Endodermal cell (in vitro differentiated cells): ENCODE measurements at regions not wholly inside any gene's neighbourhood (a gene's known extent, or its start where the extent isn't known, plus 50 kb on each side); places are given as distances from the start of the nearest gene placed in this dataset.

Experiments used
- DNase-seq: peaks from one replicate; pipeline ENCODE4 v3.0.0-alpha.2; 2017
- H3K27ac ChIP-seq: 2 replicates; pipeline ENCODE4 v1.5.1; 2013; ENCODE audit warnings: mild to moderate bottlenecking, low read depth, low read length, moderate library complexity
- H3K27me3 ChIP-seq: 2 replicates; pipeline ENCODE4 v1.6.1; 2013; ENCODE audit warnings: mild to moderate bottlenecking, low read length, moderate library complexity; ENCODE audit not compliant: insufficient read depth, control insufficient read depth, poor library complexity, severe bottlenecking
- H3K36me3 ChIP-seq: 2 replicates; pipeline ENCODE4 v1.7.0; 2013; ENCODE audit warnings: mild to moderate bottlenecking, low read length, moderate library complexity; ENCODE audit not compliant: control insufficient read depth, insufficient read depth
- H3K4me1 ChIP-seq: one replicate; pipeline ENCODE4 v1.7.0; 2013; ENCODE audit warnings: low read length; ENCODE audit not compliant: control insufficient read depth, insufficient read depth
- H3K4me3 ChIP-seq: 2 replicates; pipeline ENCODE4 v1.5.1; 2013; ENCODE audit warnings: mild to moderate bottlenecking, low read length, moderate library complexity
- H3K9ac ChIP-seq: 2 replicates; pipeline ENCODE4 v1.6.1; 2013; ENCODE audit warnings: mild to moderate bottlenecking, low read length, moderate library complexity; ENCODE audit not compliant: poor library complexity, severe bottlenecking; ENCODE audit errors: extremely low read depth
- H3K9me3 ChIP-seq: 2 replicates; pipeline ENCODE4 v1.6.1; 2013; ENCODE audit warnings: mild to moderate bottlenecking, low read length, moderate library complexity; ENCODE audit not compliant: control insufficient read depth
- H3K27ac Mint-ChIP-seq: 2 replicates; pipeline ENCODE4 v1.8.0; 2020; ENCODE audit warnings: mixed read lengths
- H3K27me3 Mint-ChIP-seq: 2 replicates; pipeline ENCODE4 v1.8.0; 2021; ENCODE audit warnings: mild to moderate bottlenecking, mixed read lengths; ENCODE audit not compliant: insufficient read depth
- H3K36me3 Mint-ChIP-seq: 2 replicates; pipeline ENCODE4 v1.8.0; 2020; ENCODE audit warnings: low read depth, mixed read lengths
- H3K4me1 Mint-ChIP-seq: 2 replicates; pipeline ENCODE4 v1.8.0; 2020; ENCODE audit warnings: mixed read lengths
- H3K4me3 Mint-ChIP-seq: 2 replicates; pipeline ENCODE4 v1.8.0; 2020; ENCODE audit warnings: mild to moderate bottlenecking, moderate library complexity, mixed read lengths
- H3K9me3 Mint-ChIP-seq: 2 replicates; pipeline ENCODE4 v1.8.0; 2020; ENCODE audit warnings: mild to moderate bottlenecking, mixed read lengths
- whole genome bisulfite sequencing, 2 experiments: methylation state at CpG; one replicate each; pipeline versions ENCODE4 v1.1.5 to v1.1.7; 2013; ENCODE audit warnings: missing lambda C conversion rate in 2 of 2, mixed read lengths in 1 of 2; ENCODE audit not compliant: insufficient coverage in 1 of 2, insufficient read length in 1 of 2; 5-methylcytosine and 5-hydroxymethylcytosine counted together
- TF ChIP-seq, protein P1 (sequence below): fragments of 200-600 bp; sonication (generic); conservative IDR thresholded peaks from 2 replicates; pipeline ENCODE4 v1.5.0; 2021; ENCODE audit warnings: antibody characterized with exemption, mild to moderate bottlenecking

DNA sequence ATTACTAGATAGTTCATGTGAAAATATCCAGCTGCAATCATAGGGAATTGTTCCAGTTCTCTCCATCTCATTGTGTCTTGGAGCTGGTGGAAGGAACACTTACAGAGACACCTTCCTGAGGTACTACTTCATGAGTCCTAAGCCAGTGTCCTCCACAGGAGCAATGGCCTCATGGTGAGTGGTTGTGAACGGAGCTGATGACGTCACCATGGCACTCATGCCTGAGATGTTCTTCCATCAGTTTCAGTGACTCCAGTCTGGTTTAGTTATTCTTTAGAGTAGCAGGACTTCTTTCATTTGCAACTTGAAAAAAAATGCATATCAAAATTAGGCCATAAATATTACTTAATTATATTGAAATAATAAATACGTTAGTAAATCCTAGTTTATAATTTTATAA is 418.6 kb downstream of the ZNF521 start:
- H3K4me3 Mint-ChIP-seq = no peak overlapping the region
- Histone ChIP-seq H3K9ac (no peak overlapping the region), H3K9me3 (no peaks in the 10 kb centered on the region), H3K36me3 (no peaks in the 10 kb centered on the region), H3K4me3 (no peak overlapping the region), H3K27me3 (no peaks in the 10 kb centered on the region), H3K4me1 (peaks cover 8% of the 10 kb centered on the region), H3K27ac (no peak overlapping the region)
- H3K9me3 Mint-ChIP-seq = no peaks in the 10 kb centered on the region
- peaks cover 5% of the 10 kb centered on the region for H3K27me3 Mint-ChIP-seq
- no peak for DNase-seq
- no peak overlapping the region for H3K27ac Mint-ChIP-seq
- WGBS, 2 experiments = 94% methylated on average over 2 of the region's 3 CpGs; no CpG with 5 or more reads in 1 of the 2 experiments
- H3K4me1 Mint-ChIP-seq = peaks cover 28% of the 10 kb centered on the region
- H3K36me3 Mint-ChIP-seq = no peaks in the 10 kb centered on the region
- TF ChIP-seq, protein P1, sequence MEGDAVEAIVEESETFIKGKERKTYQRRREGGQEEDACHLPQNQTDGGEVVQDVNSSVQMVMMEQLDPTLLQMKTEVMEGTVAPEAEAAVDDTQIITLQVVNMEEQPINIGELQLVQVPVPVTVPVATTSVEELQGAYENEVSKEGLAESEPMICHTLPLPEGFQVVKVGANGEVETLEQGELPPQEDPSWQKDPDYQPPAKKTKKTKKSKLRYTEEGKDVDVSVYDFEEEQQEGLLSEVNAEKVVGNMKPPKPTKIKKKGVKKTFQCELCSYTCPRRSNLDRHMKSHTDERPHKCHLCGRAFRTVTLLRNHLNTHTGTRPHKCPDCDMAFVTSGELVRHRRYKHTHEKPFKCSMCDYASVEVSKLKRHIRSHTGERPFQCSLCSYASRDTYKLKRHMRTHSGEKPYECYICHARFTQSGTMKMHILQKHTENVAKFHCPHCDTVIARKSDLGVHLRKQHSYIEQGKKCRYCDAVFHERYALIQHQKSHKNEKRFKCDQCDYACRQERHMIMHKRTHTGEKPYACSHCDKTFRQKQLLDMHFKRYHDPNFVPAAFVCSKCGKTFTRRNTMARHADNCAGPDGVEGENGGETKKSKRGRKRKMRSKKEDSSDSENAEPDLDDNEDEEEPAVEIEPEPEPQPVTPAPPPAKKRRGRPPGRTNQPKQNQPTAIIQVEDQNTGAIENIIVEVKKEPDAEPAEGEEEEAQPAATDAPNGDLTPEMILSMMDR = no peak

DNA sequence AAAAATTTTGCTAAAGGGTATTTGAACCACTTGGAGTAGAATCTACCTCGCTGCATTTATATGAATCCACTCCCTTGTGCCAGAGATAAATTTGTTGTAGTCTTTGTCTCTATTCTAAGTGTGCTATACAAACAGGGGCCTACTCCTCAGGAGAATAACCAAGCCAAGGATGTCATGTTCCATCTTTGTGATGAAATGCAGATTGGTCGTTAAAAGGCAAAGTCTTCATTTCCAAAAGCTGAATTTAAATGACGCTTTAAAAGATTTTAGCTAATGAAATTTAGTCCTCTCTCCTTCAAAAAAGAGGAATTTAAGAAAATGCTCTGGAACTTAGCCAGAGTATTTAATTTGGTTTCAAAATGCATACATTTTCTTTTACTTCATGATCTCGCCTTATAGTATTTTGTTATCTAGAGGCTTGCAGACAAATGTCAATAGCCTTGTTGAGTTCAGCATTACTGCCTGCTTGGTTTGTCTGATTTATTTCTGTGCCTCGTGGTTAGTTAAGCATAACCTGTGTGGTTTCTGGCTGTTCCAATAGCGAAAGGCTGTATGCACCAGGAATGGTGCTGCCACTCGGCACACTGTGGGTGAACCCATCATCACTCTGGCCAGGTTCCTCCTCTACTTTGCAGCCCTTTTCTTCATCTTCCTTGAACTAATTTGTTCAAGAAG is 417.6 kb downstream of the ZNF521 start:
- no peak overlapping the region for H3K9ac ChIP-seq
- WGBS, 2 experiments = 97 to 98% methylated on average over 5 to 7 of the region's 7 CpGs
- no peaks in the 10 kb centered on the region for H3K9me3 Mint-ChIP-seq
- no peaks in the 10 kb centered on the region for H3K36me3 ChIP-seq
- H3K27ac ChIP-seq = no peak overlapping the region
- no peak overlapping the region for H3K27ac Mint-ChIP-seq
- H3K4me3 ChIP-seq = no peak overlapping the region
- DNase-seq = no peak
- H3K9me3 ChIP-seq = no peaks in the 10 kb centered on the region
- H3K4me3 Mint-ChIP-seq = no peak overlapping the region
- no peaks in the 10 kb centered on the region for H3K27me3 ChIP-seq
- peaks cover 8% of the 10 kb centered on the region for H3K4me1 ChIP-seq
- TF ChIP-seq, protein P1 = no peak
- H3K27me3 Mint-ChIP-seq = peaks cover 5% of the 10 kb centered on the region
- peaks cover 22% of the 10 kb centered on the region for H3K4me1 Mint-ChIP-seq
- no peaks in the 10 kb centered on the region for H3K36me3 Mint-ChIP-seq

DNA sequence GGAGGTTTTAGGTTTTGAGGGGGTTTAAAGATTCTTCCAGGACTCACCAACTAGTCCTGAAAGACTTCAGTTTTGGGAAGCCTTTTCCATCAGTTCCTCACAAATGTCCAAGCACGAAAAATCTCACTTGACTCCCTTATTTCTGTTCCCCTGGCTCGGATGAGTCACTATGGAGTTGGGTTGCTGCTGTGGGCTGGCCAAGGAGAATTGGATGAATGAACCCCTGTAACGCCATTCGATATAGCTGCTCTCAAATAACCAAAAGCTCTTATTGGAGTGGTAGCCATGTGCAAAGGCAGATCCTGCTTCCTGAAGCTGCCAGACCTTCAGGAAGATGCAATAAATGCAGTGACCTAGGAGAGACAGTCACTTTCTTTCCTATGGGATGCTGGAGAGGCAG is 417.0 kb downstream of the ZNF521 start:
- H3K27me3 Mint-ChIP-seq = peaks cover 5% of the 10 kb centered on the region

More for the DNA sequence above, 417.0 kb downstream of the ZNF521 start:
- no peaks in the 10 kb centered on the region for H3K36me3 ChIP-seq
- H3K27me3 ChIP-seq = no peaks in the 10 kb centered on the region
- H3K4me3 ChIP-seq = no peak overlapping the region
- peaks cover 22% of the 10 kb centered on the region for H3K4me1 Mint-ChIP-seq
- H3K4me1 ChIP-seq = peaks cover 8% of the 10 kb centered on the region
- no peaks in the 10 kb centered on the region for H3K9me3 ChIP-seq
- WGBS, 2 experiments = 80 to 95% methylated on average over 1 to 4 of the region's 4 CpGs
- TF ChIP-seq, protein P1 = no peak
- no peak overlapping the region for H3K4me3 Mint-ChIP-seq
- no peak overlapping the region for H3K27ac ChIP-seq
- no peak for DNase-seq
- H3K9ac ChIP-seq = no peak overlapping the region
- H3K27ac Mint-ChIP-seq = no peak overlapping the region
- H3K9me3 Mint-ChIP-seq = no peaks in the 10 kb centered on the region
- no peaks in the 10 kb centered on the region for H3K36me3 Mint-ChIP-seq
